ENCODE measurements at regions not wholly inside any gene's neighbourhood (a gene's known extent, or its start where the extent isn't known, plus 50 kb on each side); places are given as distances from the start of the nearest gene placed in this dataset.

DNA sequence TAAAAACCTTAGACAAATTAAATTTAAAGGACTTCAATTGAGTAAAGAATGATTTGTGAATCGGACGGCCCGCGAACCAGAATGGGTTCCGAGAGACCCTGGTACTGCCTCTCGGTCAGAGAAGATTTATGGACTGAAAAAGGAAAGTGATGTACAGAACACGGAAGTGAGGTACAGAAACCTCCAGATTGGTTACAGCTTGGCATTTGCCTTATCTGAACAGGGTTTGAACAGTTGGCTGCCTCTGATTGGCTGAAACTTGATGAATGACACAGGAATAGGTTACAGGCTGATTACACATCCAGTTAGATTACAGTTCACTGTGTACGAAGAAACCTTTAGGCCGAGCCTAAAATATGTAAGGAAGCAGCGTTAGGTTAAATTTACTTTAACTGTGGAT, 156.5 kb upstream of the EGFLAM start:
- Histone ChIP-seq H3K36me3 (ENCODE audit: control insufficient read depth, insufficient read depth, low read length) (no peaks in the 10 kb centered on the region), H3K27ac (ENCODE audit: low read depth, low read length, severe bottlenecking) (no peak overlapping the region), H3K4me1 (ENCODE audit: control insufficient read depth, insufficient read depth, low read length, poor library complexity, severe bottlenecking) (peaks cover 24% of the 10 kb centered on the region), H3K9me3 (ENCODE audit: control insufficient read depth, low read length) (peaks cover 4% of the 10 kb centered on the region), H3K4me3 (ENCODE audit: extremely low read depth, insufficient read depth, low read length, poor library complexity, severe bottlenecking) (no peak overlapping the region)
- 98 to 99% methylated on average over 10 of the region's 10 CpGs for WGBS, 2 experiments (ENCODE audit: insufficient coverage in 2 of 2)

DNA sequence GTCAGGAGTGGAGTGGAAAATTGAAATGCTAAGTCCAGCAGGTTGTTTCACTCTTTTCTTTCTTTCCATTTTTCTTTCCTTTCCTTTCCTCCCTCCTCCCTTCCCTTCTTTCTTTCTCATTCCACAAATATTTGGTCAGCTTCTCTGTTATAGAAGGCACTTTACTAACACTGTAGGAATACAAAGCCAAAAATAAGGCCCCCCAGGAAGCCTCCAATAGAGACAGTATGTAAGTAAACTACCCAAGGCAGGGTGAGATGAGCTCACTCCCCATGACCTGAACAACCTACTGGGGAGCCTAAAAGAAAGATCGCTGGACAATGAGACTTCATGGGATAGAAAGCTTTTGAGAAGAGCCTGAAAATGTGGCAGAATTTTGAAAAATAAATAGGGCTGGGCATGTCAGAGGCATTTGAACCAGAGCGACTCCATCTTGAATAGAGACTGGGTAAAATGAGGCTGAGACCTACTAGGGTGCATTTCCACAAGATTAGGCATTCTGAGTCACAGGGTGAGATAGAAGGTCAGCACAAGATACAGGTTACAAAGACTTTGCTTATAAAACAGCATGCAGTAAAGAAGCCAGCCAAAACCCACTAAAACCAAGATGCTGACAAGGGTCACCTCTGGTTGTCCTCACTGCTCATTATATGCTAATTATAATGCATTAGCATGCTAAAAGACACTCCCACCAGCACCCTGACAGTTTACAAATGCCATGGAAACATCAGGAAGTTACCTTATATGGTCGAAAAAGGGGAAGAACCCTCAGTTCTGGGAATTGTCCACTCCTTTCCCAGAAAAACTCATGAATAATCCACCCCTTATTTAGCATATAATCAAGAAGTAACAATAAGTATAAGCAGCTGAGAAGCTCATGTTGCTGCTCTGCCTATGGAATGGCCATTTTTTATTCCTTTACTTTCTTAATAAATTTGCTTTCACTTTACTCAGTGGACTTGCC, 158.9 kb upstream of the EGFLAM start:
- Histone ChIP-seq H3K27ac (ENCODE audit: low read depth, low read length, severe bottlenecking) (no peak overlapping the region), H3K4me1 (ENCODE audit: control insufficient read depth, insufficient read depth, low read length, poor library complexity, severe bottlenecking) (peaks cover 8% of the 10 kb centered on the region), H3K4me3 (ENCODE audit: extremely low read depth, insufficient read depth, low read length, poor library complexity, severe bottlenecking) (no peak overlapping the region), H3K36me3 (ENCODE audit: control insufficient read depth, insufficient read depth, low read length) (no peaks in the 10 kb centered on the region), H3K9me3 (ENCODE audit: control insufficient read depth, low read length) (peaks cover 4% of the 10 kb centered on the region)
- WGBS, 2 experiments (ENCODE audit: insufficient coverage in 2 of 2): 90 to 94% methylated on average over 2 to 3 of the region's 3 CpGs

DNA sequence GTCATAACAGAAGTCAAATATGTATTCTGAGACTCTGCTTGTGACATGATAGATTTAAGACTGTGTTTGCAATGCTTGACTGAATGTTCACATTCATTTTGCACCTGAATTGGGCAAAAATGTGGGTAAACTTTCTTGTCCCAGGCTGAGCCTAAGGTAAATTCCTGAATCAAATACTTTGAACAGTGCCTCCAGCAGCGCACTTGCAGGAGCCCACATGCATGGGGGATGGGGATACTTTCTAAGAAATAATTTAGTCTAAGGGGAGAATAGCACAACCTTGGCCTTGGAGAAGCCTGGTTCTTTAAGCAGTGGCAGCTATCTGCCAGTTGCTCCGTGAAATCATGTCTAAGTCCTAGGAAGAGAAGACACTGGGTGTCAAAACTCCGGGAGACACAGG, 163.5 kb upstream of the EGFLAM start:
- no peaks in the 10 kb centered on the region for H3K9me3 ChIP-seq (ENCODE audit: control insufficient read depth, low read length)
- H3K4me1 ChIP-seq (ENCODE audit: control insufficient read depth, insufficient read depth, low read length, poor library complexity, severe bottlenecking): peaks cover 4% of the 10 kb centered on the region
- WGBS, 2 experiments (ENCODE audit: insufficient coverage in 2 of 2): 80 to 100% methylated on average over 1 to 2 of the region's 3 CpGs
- H3K4me3 ChIP-seq (ENCODE audit: extremely low read depth, insufficient read depth, low read length, poor library complexity, severe bottlenecking): no peak overlapping the region
- H3K27ac ChIP-seq (ENCODE audit: low read depth, low read length, severe bottlenecking): no peak overlapping the region
- H3K36me3 ChIP-seq (ENCODE audit: control insufficient read depth, insufficient read depth, low read length): no peaks in the 10 kb centered on the region

DNA sequence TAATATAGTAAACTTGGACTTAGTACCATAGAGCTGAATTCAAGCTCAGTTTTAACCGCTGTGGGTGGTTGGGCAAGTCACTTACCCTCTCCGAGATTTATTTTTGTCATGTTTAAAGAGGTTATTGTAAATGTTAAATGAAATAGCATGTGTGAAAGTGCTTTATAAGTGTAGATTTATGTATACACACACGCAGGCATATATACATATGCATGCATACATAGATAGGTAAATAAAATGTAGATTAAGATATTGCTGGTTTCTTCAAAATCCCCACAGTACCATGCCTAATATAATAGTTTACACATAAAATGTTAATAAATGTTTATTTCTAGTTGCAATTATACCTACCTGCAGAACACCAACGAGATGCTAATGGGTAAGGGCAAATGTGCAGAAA, 164.5 kb upstream of the EGFLAM start:
- no peaks in the 10 kb centered on the region for H3K9me3 ChIP-seq (ENCODE audit: control insufficient read depth, low read length)
- H3K4me3 ChIP-seq (ENCODE audit: extremely low read depth, insufficient read depth, low read length, poor library complexity, severe bottlenecking): no peak overlapping the region
- no peak overlapping the region for H3K27ac ChIP-seq (ENCODE audit: low read depth, low read length, severe bottlenecking)
- 76% methylated on average over 3 of the region's 4 CpGs; no CpG with 5 or more reads in 1 of the 2 experiments for WGBS, 2 experiments (ENCODE audit: insufficient coverage in 2 of 2)
- H3K4me1 ChIP-seq (ENCODE audit: control insufficient read depth, insufficient read depth, low read length, poor library complexity, severe bottlenecking): no peaks in the 10 kb centered on the region
- H3K36me3 ChIP-seq (ENCODE audit: control insufficient read depth, insufficient read depth, low read length): no peaks in the 10 kb centered on the region

DNA sequence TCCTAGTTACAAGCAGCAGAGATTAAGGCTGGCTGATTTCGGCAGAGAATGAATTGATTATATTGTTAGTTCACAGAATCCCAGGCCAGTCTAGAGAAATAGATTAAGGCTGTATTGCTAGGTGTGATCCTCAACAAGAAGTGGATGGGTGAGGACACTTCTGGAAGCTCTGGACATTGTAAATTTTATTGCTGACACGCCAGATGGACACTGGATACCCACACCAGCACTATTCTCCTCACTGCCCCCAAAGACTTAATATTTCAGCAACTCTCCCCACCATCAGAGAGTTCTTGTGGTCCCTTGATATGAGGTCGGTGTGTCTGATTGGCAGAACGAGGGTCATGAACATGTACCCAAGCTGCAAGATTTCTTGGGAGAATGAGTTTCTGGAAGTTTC, 171.6 kb upstream of the EGFLAM start:
- no peaks in the 10 kb centered on the region for H3K9me3 ChIP-seq (ENCODE audit: control insufficient read depth, low read length)
- H3K4me1 ChIP-seq (ENCODE audit: control insufficient read depth, insufficient read depth, low read length, poor library complexity, severe bottlenecking): no peaks in the 10 kb centered on the region
- no peaks in the 10 kb centered on the region for H3K36me3 ChIP-seq (ENCODE audit: control insufficient read depth, insufficient read depth, low read length)
- H3K4me3 ChIP-seq (ENCODE audit: extremely low read depth, insufficient read depth, low read length, poor library complexity, severe bottlenecking): no peak overlapping the region
- 77 to 100% methylated on average over 1 to 3 of the region's 4 CpGs for WGBS, 2 experiments (ENCODE audit: insufficient coverage in 2 of 2)
- H3K27ac ChIP-seq (ENCODE audit: low read depth, low read length, severe bottlenecking): no peak overlapping the region

DNA sequence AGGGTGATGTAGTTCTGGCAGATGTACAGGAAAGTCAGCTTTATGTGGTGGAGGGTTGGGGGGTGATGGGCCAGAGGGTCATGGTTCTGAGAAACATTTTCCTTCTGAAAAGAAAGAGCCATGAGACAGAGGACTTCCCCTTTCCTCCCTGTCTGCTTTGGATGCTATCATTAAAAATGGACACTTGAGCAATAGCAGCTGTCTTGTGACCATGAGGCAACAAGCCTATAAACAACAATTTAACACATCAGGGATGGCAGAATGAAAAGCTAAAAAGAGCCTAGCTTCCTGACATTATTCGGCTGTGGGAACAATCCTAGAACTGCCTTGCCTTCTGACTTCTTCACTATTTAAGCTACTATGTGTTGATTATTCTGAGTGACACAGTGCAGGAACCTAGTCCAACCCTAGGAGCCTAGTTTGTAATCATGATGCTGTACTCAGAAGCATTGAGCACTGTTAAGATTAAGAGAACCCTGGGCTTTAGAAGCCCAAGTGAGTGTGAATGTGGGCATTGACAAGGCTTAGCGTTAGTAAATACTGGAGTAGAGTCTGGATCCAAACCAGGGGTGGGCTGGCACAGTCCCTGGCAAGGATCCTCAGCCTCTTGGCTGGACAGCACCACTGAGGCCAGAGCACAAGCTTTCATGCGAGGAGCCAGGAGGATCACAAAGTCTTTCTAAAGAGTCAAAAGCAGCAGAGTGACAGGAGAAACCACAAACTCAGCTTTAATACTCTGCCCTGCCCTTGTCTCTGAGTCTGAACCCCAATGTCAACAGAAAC, 178.5 kb upstream of the EGFLAM start:
- Histone ChIP-seq H3K4me3 (ENCODE audit: extremely low read depth, insufficient read depth, low read length, poor library complexity, severe bottlenecking) (no peak overlapping the region), H3K4me1 (ENCODE audit: control insufficient read depth, insufficient read depth, low read length, poor library complexity, severe bottlenecking) (no peaks in the 10 kb centered on the region), H3K9me3 (ENCODE audit: control insufficient read depth, low read length) (no peaks in the 10 kb centered on the region), H3K27ac (ENCODE audit: low read depth, low read length, severe bottlenecking) (no peak overlapping the region), H3K36me3 (ENCODE audit: control insufficient read depth, insufficient read depth, low read length) (no peaks in the 10 kb centered on the region)
- WGBS, 2 experiments (ENCODE audit: insufficient coverage in 2 of 2): 88 to 96% methylated on average over 2 to 3 of the region's 3 CpGs

DNA sequence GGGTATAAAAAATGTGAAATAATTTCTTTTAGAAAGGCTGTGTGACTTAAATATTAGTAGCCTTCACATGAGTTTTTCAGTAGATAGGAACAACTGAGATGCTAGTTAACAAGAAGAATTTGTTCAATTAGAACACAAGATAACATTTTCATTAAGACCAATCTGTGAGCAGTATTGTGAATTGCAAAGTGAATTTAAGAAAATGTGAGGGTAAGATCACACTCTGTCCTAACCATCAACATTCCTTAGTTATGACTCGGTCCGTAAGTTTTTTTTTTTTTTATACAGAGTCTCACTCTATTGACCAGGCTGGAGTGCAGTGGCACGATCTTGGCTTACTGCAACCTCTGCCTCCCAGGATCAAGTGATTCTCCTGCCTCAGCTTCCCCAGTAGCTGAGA, 180.2 kb upstream of the EGFLAM start:
- 85 to 100% methylated on average over 1 to 3 of the region's 3 CpGs for WGBS, 2 experiments (ENCODE audit: insufficient coverage in 2 of 2)
- Histone ChIP-seq H3K9me3 (ENCODE audit: control insufficient read depth, low read length) (no peaks in the 10 kb centered on the region), H3K4me1 (ENCODE audit: control insufficient read depth, insufficient read depth, low read length, poor library complexity, severe bottlenecking) (no peaks in the 10 kb centered on the region), H3K36me3 (ENCODE audit: control insufficient read depth, insufficient read depth, low read length) (no peaks in the 10 kb centered on the region), H3K4me3 (ENCODE audit: extremely low read depth, insufficient read depth, low read length, poor library complexity, severe bottlenecking) (no peak overlapping the region), H3K27ac (ENCODE audit: low read depth, low read length, severe bottlenecking) (no peak overlapping the region)

DNA sequence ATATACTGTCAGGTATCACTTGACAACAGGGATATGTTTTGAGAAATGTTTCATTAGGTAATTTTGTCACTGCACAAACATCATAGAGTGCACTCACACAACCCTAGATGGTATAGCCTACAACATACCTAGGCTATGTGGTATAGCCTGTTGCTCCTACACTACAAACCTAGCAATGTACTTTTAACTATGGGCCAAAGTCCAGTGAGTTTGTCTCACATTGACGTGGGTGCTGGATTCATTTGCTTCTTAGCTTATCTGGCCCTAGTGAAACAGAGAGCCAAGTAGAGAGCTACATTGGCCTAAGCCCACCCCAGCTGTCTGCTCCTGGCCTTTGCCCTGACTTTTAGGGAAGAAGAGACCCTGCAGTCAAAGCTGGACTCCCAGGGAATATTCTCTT, 180.7 kb upstream of the EGFLAM start:
- Histone ChIP-seq H3K4me1 (ENCODE audit: control insufficient read depth, insufficient read depth, low read length, poor library complexity, severe bottlenecking) (no peaks in the 10 kb centered on the region), H3K9me3 (ENCODE audit: control insufficient read depth, low read length) (no peaks in the 10 kb centered on the region), H3K4me3 (ENCODE audit: extremely low read depth, insufficient read depth, low read length, poor library complexity, severe bottlenecking) (no peak overlapping the region), H3K27ac (ENCODE audit: low read depth, low read length, severe bottlenecking) (no peak overlapping the region), H3K36me3 (ENCODE audit: control insufficient read depth, insufficient read depth, low read length) (no peaks in the 10 kb centered on the region)
- 80 to 100% methylated on average over 1 of the region's 1 CpG for WGBS, 2 experiments (ENCODE audit: insufficient coverage in 2 of 2)

DNA sequence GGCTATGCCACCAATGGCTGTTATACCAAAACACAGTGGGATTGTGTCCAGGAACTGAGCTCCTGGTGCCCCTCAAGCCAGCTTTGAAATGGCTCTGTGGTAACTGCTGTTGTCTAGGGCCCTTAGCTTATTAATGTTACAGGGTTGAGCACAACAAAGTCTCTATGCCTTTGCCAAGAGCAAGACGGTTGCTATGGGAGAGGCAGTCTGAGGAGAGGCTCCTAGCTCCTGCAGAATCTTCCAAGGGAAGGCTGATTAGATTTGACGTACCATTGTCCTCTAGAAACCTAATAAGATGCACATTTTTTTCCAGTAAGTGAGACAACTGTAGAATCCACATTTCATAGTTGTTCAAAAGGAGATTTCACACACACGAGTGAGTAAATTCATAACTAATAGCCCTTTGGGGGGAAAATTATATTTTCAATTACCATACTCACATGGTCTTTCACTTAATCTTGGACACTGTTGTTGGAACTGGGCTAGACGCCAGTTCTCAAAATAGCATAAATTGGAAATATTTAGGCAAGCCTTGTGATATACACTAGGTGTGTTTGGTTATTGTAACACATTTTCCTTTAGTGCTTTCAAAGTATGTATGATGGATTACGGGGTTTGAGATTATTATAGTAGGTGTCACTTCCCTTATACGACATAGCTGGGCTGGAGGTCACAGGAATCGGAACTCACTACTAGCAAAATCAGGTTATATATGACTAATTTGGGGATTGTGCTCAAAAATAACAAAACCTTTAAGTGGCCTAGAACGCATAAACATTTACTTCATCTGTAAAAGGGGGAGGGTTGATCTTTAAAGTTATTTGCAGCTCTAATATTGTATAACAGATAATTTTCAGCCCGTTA, 186.3 kb upstream of the EGFLAM start:
- H3K4me3 ChIP-seq (ENCODE audit: extremely low read depth, insufficient read depth, low read length, poor library complexity, severe bottlenecking): no peak overlapping the region
- WGBS, 2 experiments (ENCODE audit: insufficient coverage in 2 of 2): 78 to 83% methylated on average over 2 to 3 of the region's 9 CpGs
- peaks cover 3% of the 10 kb centered on the region for H3K4me1 ChIP-seq (ENCODE audit: control insufficient read depth, insufficient read depth, low read length, poor library complexity, severe bottlenecking)
- H3K9me3 ChIP-seq (ENCODE audit: control insufficient read depth, low read length): no peaks in the 10 kb centered on the region
- H3K36me3 ChIP-seq (ENCODE audit: control insufficient read depth, insufficient read depth, low read length): no peaks in the 10 kb centered on the region
- no peak overlapping the region for H3K27ac ChIP-seq (ENCODE audit: low read depth, low read length, severe bottlenecking)

DNA sequence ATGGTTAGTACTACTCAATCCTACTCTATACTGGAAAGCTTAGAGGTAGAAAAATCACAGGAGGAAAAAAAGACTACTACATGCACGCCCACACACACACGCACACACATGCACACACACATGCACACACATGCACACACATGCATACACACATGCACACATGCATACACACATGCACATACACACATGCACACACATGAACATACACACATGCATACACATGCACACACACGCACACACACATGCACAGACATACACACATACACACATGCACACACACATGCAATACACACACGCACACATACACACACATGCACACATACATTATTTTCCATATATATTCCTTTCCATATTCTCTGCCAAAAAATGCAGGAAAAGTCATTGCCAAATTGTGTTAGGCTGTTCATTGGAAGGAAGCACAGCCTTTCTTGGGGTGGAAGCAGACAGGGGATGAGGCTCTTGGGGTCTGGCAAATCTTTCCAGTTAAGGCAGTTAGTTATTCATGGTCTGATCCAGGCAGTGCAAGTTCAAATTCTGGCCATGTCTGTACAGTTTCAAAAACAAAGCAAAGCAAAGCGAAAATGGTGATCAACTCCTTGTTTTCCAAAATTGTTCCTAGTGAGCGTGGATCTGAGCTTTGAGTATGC, 187.9 kb upstream of the EGFLAM start:
- Histone ChIP-seq H3K4me1 (ENCODE audit: control insufficient read depth, insufficient read depth, low read length, poor library complexity, severe bottlenecking) (peaks cover 3% of the 10 kb centered on the region), H3K36me3 (ENCODE audit: control insufficient read depth, insufficient read depth, low read length) (no peaks in the 10 kb centered on the region), H3K4me3 (ENCODE audit: extremely low read depth, insufficient read depth, low read length, poor library complexity, severe bottlenecking) (no peak overlapping the region), H3K27ac (ENCODE audit: low read depth, low read length, severe bottlenecking) (no peak overlapping the region), H3K9me3 (ENCODE audit: control insufficient read depth, low read length) (no peaks in the 10 kb centered on the region)
- 96 to 97% methylated on average over 3 to 4 of the region's 6 CpGs for WGBS, 2 experiments (ENCODE audit: insufficient coverage in 2 of 2)

Data from mesodermal cell (in vitro differentiated cells).